Stimulated activated CD8-positive, alpha-beta memory T cell treated with anti-CD3 and anti-CD28 coated beads, Interleukin-4, amount 100 ng/mL, for 24 hours (primary cell): ENCODE measurements at regions not wholly inside any gene's neighbourhood (a gene's known extent, or its start where the extent isn't known, plus 50 kb on each side); places are given as distances from the start of the nearest gene placed in this dataset.
"Not testable (repeated sequence)": the region's sequence is repeated elsewhere in the genome, so short reads cannot be mapped to it uniquely, and the experiment has no call there.

Experiments
- DNase-seq: peaks from one replicate; pipeline ENCODE4 v3.0.0-alpha.2; 2020; ENCODE audit warnings: low read depth

GRCh38 chr6:14290772-14291330 lies 173.3 kb downstream of the CD83 start:
- DNase-seq = no peak

GRCh38 chr6:14291331-14291730 lies 173.8 kb downstream of the CD83 start:
- no peak for DNase-seq

GRCh38 chr6:14292119-14292518 lies 174.5 kb downstream of the CD83 start:
- DNase-seq = no peak

GRCh38 chr6:14294270-14294951 lies 176.8 kb downstream of the CD83 start:
- DNase-seq = no peak

- not testable (repeated sequence) for DNase-seq
Measured at GRCh38 chr6:14296698-14297097, 179.1 kb downstream of the CD83 start.

- not testable (repeated sequence) for DNase-seq
Measured at GRCh38 chr6:14297118-14297517, 179.5 kb downstream of the CD83 start.

GRCh38 chr6:14300189-14300588 lies 182.6 kb downstream of the CD83 start:
- not testable (repeated sequence) for DNase-seq

GRCh38 chr6:14300721-14301120 lies 183.1 kb downstream of the CD83 start:
- DNase-seq = not testable (repeated sequence)

- not testable (repeated sequence) for DNase-seq
Measured at GRCh38 chr6:14301477-14301876, 183.9 kb downstream of the CD83 start.

GRCh38 chr6:14305131-14305530 lies 187.6 kb downstream of the CD83 start:
- no peak for DNase-seq

GRCh38 chr6:14305624-14306023 lies 188.1 kb downstream of the CD83 start:
- no peak for DNase-seq

GRCh38 chr6:14306151-14306906 lies 188.8 kb downstream of the CD83 start:
- DNase-seq = no peak

GRCh38 chr6:14309516-14309915 lies 191.9 kb downstream of the CD83 start:
- no peak for DNase-seq

- no peak for DNase-seq
Measured at GRCh38 chr6:14309951-14310445, 192.4 kb downstream of the CD83 start.

- no peak for DNase-seq
Measured at GRCh38 chr6:14310960-14311359, 193.4 kb downstream of the CD83 start.

- DNase-seq = no peak
Measured at GRCh38 chr6:14312587-14312986, 195.0 kb downstream of the CD83 start.

- DNase-seq = no peak
Measured at GRCh38 chr6:14313248-14313647, 195.7 kb downstream of the CD83 start.

- no peak for DNase-seq
Measured at GRCh38 chr6:14315353-14315752, 197.8 kb downstream of the CD83 start.

- DNase-seq = no peak
Measured at GRCh38 chr6:14316651-14317386, 199.2 kb downstream of the CD83 start.

GRCh38 chr6:14317387-14317970 lies 199.9 kb downstream of the CD83 start:
- DNase-seq = no peak

- DNase-seq = no peak
Measured at GRCh38 chr6:14320332-14320731, 202.8 kb downstream of the CD83 start.
